ENCODE measurements at regions not wholly inside any gene's neighbourhood (a gene's known extent, or its start where the extent isn't known, plus 50 kb on each side); places are given as distances from the start of the nearest gene placed in this dataset.

- H3K14ac ChIP-seq (ENCODE audit: low read length), result no peak overlapping the region
- H3K4me2 ChIP-seq (ENCODE audit: low read length), result no peak overlapping the region
- H2BK5ac ChIP-seq (ENCODE audit: low read depth, low read length, poor library complexity), result no peak overlapping the region
- no CpG with 5 or more reads among the region's 8 CpGs for WGBS (ENCODE audit: extremely low coverage, insufficient coverage, insufficient read length)
- H2AFZ ChIP-seq (ENCODE audit: insufficient read depth, low read length, poor library complexity), result no peak overlapping the region
- H2AK5ac ChIP-seq (ENCODE audit: low read length), result no peak overlapping the region
- no peak overlapping the region for H3K4ac ChIP-seq (ENCODE audit: low read depth, low read length)
- no peak overlapping the region for H3K18ac ChIP-seq (ENCODE audit: low read length)
- no peak overlapping the region for H2BK120ac ChIP-seq (ENCODE audit: insufficient read depth, low read length, poor library complexity)
- no peak overlapping the region for H3K4me3 ChIP-seq (ENCODE audit: low read depth, low read length)
- no peaks in the 10 kb centered on the region for H3K79me1 ChIP-seq (ENCODE audit: low read length)
- no peak overlapping the region for H3K27ac ChIP-seq (ENCODE audit: low read depth, low read length)
- H4K91ac ChIP-seq (ENCODE audit: low read depth, low read length), result no peak overlapping the region
- H3K9me3 ChIP-seq (ENCODE audit: insufficient read depth, low read depth, low read length), result peaks cover 3% of the 10 kb centered on the region
- H3K36me3 ChIP-seq (ENCODE audit: control insufficient read depth in 1 of 2, insufficient read depth in 2 of 2, low read length in 2 of 2), result no peaks in the 10 kb centered on the region
- no peaks in the 10 kb centered on the region for H3K79me2 ChIP-seq (ENCODE audit: control insufficient read depth, insufficient read depth, low read length, poor library complexity)
- H4K12ac ChIP-seq (ENCODE audit: low read depth, low read length), result no peak overlapping the region
- no peak overlapping the region for H4K8ac ChIP-seq (ENCODE audit: low read depth, low read length)
- no peak overlapping the region for H2BK12ac ChIP-seq (ENCODE audit: low read length)
- no peaks in the 10 kb centered on the region for H3K4me1 ChIP-seq (ENCODE audit: control insufficient read depth in 1 of 2, insufficient read depth in 2 of 2, low read length in 2 of 2)
- H3K9ac ChIP-seq (ENCODE audit: low read length), result no peak overlapping the region
- no peaks in the 10 kb centered on the region for H3K27me3 ChIP-seq (ENCODE audit: insufficient read depth, low read length)
- no peak overlapping the region for H3K23ac ChIP-seq (ENCODE audit: low read length)
- DNase-seq, result no peak
Observed at GRCh38 chr9:93830012-93830596, 125.1 kb downstream of the BARX1 start.

DNA sequence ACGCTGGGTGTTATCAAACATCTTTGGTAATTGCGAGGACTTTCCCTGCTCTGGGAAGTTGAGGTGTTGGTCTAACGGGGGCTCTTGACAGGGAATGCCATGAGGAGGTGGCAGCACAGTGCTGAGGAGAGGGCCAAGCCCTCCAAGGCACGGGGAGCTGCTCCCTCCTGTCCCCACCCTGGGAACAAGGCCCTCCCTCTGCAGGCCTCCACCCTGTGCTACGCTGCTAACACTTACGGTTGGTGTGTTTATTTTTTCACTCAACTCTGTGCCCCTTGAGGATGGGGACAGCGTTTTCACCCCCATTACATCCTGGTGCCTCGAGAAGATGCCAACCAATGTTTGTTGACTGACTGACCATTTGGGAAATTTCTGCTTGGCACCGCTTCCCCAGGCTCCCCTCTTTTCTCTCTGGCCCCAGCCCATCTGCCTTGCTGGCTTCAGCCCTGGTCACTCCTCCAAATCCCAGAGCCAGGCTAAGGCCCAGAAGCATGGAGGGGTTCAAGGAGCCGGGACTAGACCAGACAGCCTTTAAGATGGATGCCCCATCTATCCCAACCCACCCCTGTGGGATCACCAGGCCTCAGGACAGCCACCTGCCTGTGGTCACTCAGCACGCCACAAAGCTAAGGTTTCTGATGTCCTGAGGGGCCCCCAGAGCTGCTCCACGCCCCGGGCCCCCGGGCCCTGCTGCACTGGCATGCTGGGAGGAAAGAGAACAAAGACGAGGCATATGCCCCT is 125.7 kb downstream of the BARX1 start:
- H3K79me1 ChIP-seq (ENCODE audit: low read length), result no peaks in the 10 kb centered on the region
- WGBS (ENCODE audit: extremely low coverage, insufficient coverage, insufficient read length), result no CpG with 5 or more reads among the region's 15 CpGs
- no peak overlapping the region for H2BK120ac ChIP-seq (ENCODE audit: insufficient read depth, low read length, poor library complexity)
- no peak for DNase-seq
- no peaks in the 10 kb centered on the region for H3K27me3 ChIP-seq (ENCODE audit: insufficient read depth, low read length)
- no peak overlapping the region for H3K4ac ChIP-seq (ENCODE audit: low read depth, low read length)
- H2BK5ac ChIP-seq (ENCODE audit: low read depth, low read length, poor library complexity), result no peak overlapping the region
- no peak overlapping the region for H2BK12ac ChIP-seq (ENCODE audit: low read length)
- H3K9ac ChIP-seq (ENCODE audit: low read length), result no peak overlapping the region
- no peaks in the 10 kb centered on the region for H3K4me1 ChIP-seq (ENCODE audit: control insufficient read depth in 1 of 2, insufficient read depth in 2 of 2, low read length in 2 of 2)
- no peaks in the 10 kb centered on the region for H3K79me2 ChIP-seq (ENCODE audit: control insufficient read depth, insufficient read depth, low read length, poor library complexity)
- no peak overlapping the region for H4K12ac ChIP-seq (ENCODE audit: low read depth, low read length)
- peaks cover 3% of the 10 kb centered on the region for H3K9me3 ChIP-seq (ENCODE audit: insufficient read depth, low read depth, low read length)
- no peak overlapping the region for H2AK5ac ChIP-seq (ENCODE audit: low read length)
- H2AFZ ChIP-seq (ENCODE audit: insufficient read depth, low read length, poor library complexity), result no peak overlapping the region
- no peak overlapping the region for H3K14ac ChIP-seq (ENCODE audit: low read length)
- H3K18ac ChIP-seq (ENCODE audit: low read length), result no peak overlapping the region
- no peak overlapping the region for H3K4me3 ChIP-seq (ENCODE audit: low read depth, low read length)
- no peak overlapping the region for H4K91ac ChIP-seq (ENCODE audit: low read depth, low read length)
- H3K27ac ChIP-seq (ENCODE audit: low read depth, low read length), result no peak overlapping the region
- H4K8ac ChIP-seq (ENCODE audit: low read depth, low read length), result no peak overlapping the region
- no peaks in the 10 kb centered on the region for H3K36me3 ChIP-seq (ENCODE audit: control insufficient read depth in 1 of 2, insufficient read depth in 2 of 2, low read length in 2 of 2)
- H3K23ac ChIP-seq (ENCODE audit: low read length), result no peak overlapping the region
- no peak overlapping the region for H3K4me2 ChIP-seq (ENCODE audit: low read length)

GRCh38 chr9:93828331-93829097 is 126.6 kb downstream of the BARX1 start:
- H2BK120ac ChIP-seq (ENCODE audit: insufficient read depth, low read length, poor library complexity), result no peak overlapping the region
- WGBS (ENCODE audit: extremely low coverage, insufficient coverage, insufficient read length), result no CpG with 5 or more reads among the region's 13 CpGs
- no peak overlapping the region for H2AK5ac ChIP-seq (ENCODE audit: low read length)
- H2BK5ac ChIP-seq (ENCODE audit: low read depth, low read length, poor library complexity), result no peak overlapping the region
- H3K4me2 ChIP-seq (ENCODE audit: low read length), result no peak overlapping the region
- DNase-seq, result no peak
- H3K4me1 ChIP-seq (ENCODE audit: control insufficient read depth in 1 of 2, insufficient read depth in 2 of 2, low read length in 2 of 2), result no peaks in the 10 kb centered on the region
- H3K36me3 ChIP-seq (ENCODE audit: control insufficient read depth in 1 of 2, insufficient read depth in 2 of 2, low read length in 2 of 2), result no peaks in the 10 kb centered on the region
- no peak overlapping the region for H2AFZ ChIP-seq (ENCODE audit: insufficient read depth, low read length, poor library complexity)
- H3K14ac ChIP-seq (ENCODE audit: low read length), result no peak overlapping the region
- no peak overlapping the region for H4K91ac ChIP-seq (ENCODE audit: low read depth, low read length)
- H3K4ac ChIP-seq (ENCODE audit: low read depth, low read length), result no peak overlapping the region
- no peaks in the 10 kb centered on the region for H3K27me3 ChIP-seq (ENCODE audit: insufficient read depth, low read length)
- H4K8ac ChIP-seq (ENCODE audit: low read depth, low read length), result no peak overlapping the region
- H3K79me1 ChIP-seq (ENCODE audit: low read length), result no peaks in the 10 kb centered on the region
- H3K9me3 ChIP-seq (ENCODE audit: insufficient read depth, low read depth, low read length), result peaks cover 3% of the 10 kb centered on the region
- no peak overlapping the region for H3K27ac ChIP-seq (ENCODE audit: low read depth, low read length)
- no peak overlapping the region for H4K12ac ChIP-seq (ENCODE audit: low read depth, low read length)
- no peak overlapping the region for H3K9ac ChIP-seq (ENCODE audit: low read length)
- H3K79me2 ChIP-seq (ENCODE audit: control insufficient read depth, insufficient read depth, low read length, poor library complexity), result no peaks in the 10 kb centered on the region
- H3K4me3 ChIP-seq (ENCODE audit: low read depth, low read length), result no peak overlapping the region
- H3K23ac ChIP-seq (ENCODE audit: low read length), result no peak overlapping the region
- H2BK12ac ChIP-seq (ENCODE audit: low read length), result no peak overlapping the region
- no peak overlapping the region for H3K18ac ChIP-seq (ENCODE audit: low read length)

DNA sequence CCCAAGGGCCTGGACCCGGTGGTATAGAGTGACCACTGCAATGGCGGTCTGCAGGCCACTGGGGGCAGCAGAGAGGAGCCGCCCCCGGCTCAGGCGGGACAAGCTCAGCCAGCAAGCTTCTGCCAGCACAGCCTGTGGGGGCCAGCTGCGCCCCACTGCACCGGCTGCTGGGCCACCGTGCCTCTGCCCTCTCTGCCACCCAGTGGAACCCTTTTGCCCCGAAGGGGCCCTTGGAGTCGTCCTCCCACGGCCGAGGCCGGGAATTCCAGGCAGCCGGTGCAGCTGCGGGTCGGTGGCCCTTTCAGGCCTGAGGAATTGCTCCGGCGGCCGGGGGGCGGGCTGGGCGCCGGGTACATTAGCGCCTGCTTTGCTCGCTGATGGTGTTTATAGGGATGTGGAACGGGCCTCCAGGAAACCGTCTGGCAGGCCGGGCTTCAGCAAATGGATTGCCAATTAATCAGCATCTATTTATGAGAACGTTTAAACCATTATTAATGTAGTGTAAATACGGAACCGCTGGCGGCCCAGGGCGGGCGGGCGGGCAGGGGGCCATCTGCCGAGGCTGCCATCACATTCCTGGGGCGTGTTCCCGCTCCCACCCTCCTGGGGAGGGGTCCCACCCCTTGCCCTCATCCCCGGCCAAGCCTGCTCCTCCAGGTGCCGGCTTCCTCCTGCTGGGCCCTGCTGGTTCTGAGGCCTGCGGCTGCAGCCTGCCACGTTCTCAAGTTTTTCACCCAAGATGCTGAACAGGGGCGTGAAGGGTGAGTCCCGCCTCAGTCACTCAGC is 127.4 kb downstream of the BARX1 start:
- Histone ChIP-seq H3K27ac (ENCODE audit: low read depth, low read length) (no peak overlapping the region), H4K12ac (ENCODE audit: low read depth, low read length) (no peak overlapping the region), H3K27me3 (ENCODE audit: insufficient read depth, low read length) (no peaks in the 10 kb centered on the region), H3K14ac (ENCODE audit: low read length) (no peak overlapping the region), H3K79me1 (ENCODE audit: low read length) (no peaks in the 10 kb centered on the region), H3K9me3 (ENCODE audit: insufficient read depth, low read depth, low read length) (peaks cover 3% of the 10 kb centered on the region), H3K4me3 (ENCODE audit: low read depth, low read length) (no peak overlapping the region), H3K79me2 (ENCODE audit: control insufficient read depth, insufficient read depth, low read length, poor library complexity) (no peaks in the 10 kb centered on the region), H3K4me1 (ENCODE audit: control insufficient read depth in 1 of 2, insufficient read depth in 2 of 2, low read length in 2 of 2) (no peaks in the 10 kb centered on the region), H2BK12ac (ENCODE audit: low read length) (no peak overlapping the region), H4K8ac (ENCODE audit: low read depth, low read length) (no peak overlapping the region), H3K4me2 (ENCODE audit: low read length) (peak overlapping the region; percentile 69), H3K4ac (ENCODE audit: low read depth, low read length) (no peak overlapping the region), H3K23ac (ENCODE audit: low read length) (no peak overlapping the region), H3K18ac (ENCODE audit: low read length) (no peak overlapping the region), H4K91ac (ENCODE audit: low read depth, low read length) (no peak overlapping the region), H3K36me3 (ENCODE audit: control insufficient read depth in 1 of 2, insufficient read depth in 2 of 2, low read length in 2 of 2) (no peaks in the 10 kb centered on the region), H2AK5ac (ENCODE audit: low read length) (no peak overlapping the region), H2AFZ (ENCODE audit: insufficient read depth, low read length, poor library complexity) (no peak overlapping the region), H2BK5ac (ENCODE audit: low read depth, low read length, poor library complexity) (no peak overlapping the region), H2BK120ac (ENCODE audit: insufficient read depth, low read length, poor library complexity) (no peak overlapping the region), H3K9ac (ENCODE audit: low read length) (no peak overlapping the region)
- no CpG with 5 or more reads among the region's 43 CpGs for WGBS (ENCODE audit: extremely low coverage, insufficient coverage, insufficient read length)
- peak; percentile 35 to 66 for DNase-seq
